GM12801 (cell line): ENCODE measurements at regions not wholly inside any gene's neighbourhood (a gene's known extent, or its start where the extent isn't known, plus 50 kb on each side); places are given as distances from the start of the nearest gene placed in this dataset.

Experiments used
- TF ChIP-seq, protein P1 (sequence below): IDR thresholded peaks from one replicate; pipeline ENCODE4 v1.5.1; 2011; ENCODE audit warnings: control low read depth; ENCODE audit not compliant: insufficient read length; ENCODE audit errors: extremely low read depth

- TF ChIP-seq, protein P1, sequence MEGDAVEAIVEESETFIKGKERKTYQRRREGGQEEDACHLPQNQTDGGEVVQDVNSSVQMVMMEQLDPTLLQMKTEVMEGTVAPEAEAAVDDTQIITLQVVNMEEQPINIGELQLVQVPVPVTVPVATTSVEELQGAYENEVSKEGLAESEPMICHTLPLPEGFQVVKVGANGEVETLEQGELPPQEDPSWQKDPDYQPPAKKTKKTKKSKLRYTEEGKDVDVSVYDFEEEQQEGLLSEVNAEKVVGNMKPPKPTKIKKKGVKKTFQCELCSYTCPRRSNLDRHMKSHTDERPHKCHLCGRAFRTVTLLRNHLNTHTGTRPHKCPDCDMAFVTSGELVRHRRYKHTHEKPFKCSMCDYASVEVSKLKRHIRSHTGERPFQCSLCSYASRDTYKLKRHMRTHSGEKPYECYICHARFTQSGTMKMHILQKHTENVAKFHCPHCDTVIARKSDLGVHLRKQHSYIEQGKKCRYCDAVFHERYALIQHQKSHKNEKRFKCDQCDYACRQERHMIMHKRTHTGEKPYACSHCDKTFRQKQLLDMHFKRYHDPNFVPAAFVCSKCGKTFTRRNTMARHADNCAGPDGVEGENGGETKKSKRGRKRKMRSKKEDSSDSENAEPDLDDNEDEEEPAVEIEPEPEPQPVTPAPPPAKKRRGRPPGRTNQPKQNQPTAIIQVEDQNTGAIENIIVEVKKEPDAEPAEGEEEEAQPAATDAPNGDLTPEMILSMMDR, result no peak
Measured at GRCh38 chr15:69697916-69698315, 245.3 kb downstream of the RPLP1 start.

GRCh38 chr15:69699096-69699495, 246.5 kb downstream of the RPLP1 start:
- TF ChIP-seq, protein P1, result no peak

GRCh38 chr15:69700380-69700779, 247.8 kb downstream of the RPLP1 start:
- TF ChIP-seq, protein P1, result no peak

DNA sequence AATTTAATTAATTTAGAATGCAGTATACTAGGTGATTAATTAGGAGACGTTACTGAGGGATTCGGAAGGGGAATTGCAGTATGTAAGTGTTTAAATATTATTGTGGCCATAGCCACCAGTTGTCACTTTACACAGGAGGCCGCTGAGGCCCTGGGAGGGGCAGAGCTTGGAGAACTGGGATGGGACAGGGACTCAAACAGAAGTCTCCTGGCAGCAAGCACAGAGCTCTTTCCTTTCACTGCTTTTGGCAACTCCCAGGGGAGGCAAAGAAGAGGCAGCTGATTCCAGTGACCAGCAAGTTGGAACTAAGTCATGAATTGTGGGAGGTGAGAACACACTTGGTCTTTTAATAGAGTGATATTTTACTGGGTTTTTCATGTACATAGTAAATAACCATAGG, 248.6 kb downstream of the RPLP1 start:
- TF ChIP-seq, protein P1, result no peak

GRCh38 chr15:69703532-69704187, 251.0 kb downstream of the RPLP1 start:
- TF ChIP-seq, protein P1, result no peak

- TF ChIP-seq, protein P1, result no peak
Measured at GRCh38 chr15:69704229-69704628, 251.6 kb downstream of the RPLP1 start.

DNA sequence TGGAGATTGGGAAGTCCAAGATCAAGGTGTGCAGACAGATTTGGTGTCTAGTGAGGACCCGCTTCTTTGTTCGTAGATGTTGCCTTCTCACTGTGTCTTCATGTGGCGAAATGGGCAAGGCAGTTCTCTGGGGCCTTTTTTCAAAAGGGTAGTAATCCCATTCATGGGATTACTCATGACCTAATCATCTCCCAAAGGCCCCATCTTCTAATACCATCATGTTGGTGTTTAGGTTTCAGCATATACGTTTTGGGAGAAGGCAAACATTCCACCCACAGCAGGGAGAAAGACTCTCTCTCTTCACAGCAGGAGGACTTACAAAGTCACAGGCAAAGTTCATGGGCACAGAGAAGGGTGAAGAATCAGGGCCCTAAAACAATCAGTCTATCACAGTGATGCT, 252.1 kb downstream of the RPLP1 start:
- TF ChIP-seq, protein P1, result no peak
